Neuron (in vitro differentiated cells): ENCODE measurements at regions not wholly inside any gene's neighbourhood (a gene's known extent, or its start where the extent isn't known, plus 50 kb on each side); places are given as distances from the start of the nearest gene placed in this dataset.

Experiments
- H2AFZ ChIP-seq: one replicate; pipeline ENCODE4 v1.6.1; 2013; ENCODE audit warnings: low read depth, mild to moderate bottlenecking, inconsistent platforms, low read length, moderate library complexity
- H3K27me3 ChIP-seq: one replicate; pipeline ENCODE4 v1.6.1; 2013; ENCODE audit warnings: low read length; ENCODE audit not compliant: insufficient read depth
- H3K36me3 ChIP-seq: one replicate; pipeline ENCODE4 v1.6.1; 2013; ENCODE audit warnings: low read length; ENCODE audit not compliant: insufficient read depth
- H3K4me1 ChIP-seq: one replicate; pipeline ENCODE4 v1.6.1; 2013; ENCODE audit warnings: low read length; ENCODE audit not compliant: insufficient read depth
- H3K4me3 ChIP-seq: 2 replicates; pipeline ENCODE4 v1.5.1; 2013; ENCODE audit warnings: mild to moderate bottlenecking, low read length, moderate library complexity
- H3K9me3 ChIP-seq: one replicate; pipeline ENCODE4 v1.6.1; 2013; ENCODE audit warnings: low read length

GRCh38 chr15:46569781-46570180, 935.0 kb downstream of the SQOR start:
- Histone ChIP-seq H3K9me3 (no peaks in the 10 kb centered on the region), H3K36me3 (no peaks in the 10 kb centered on the region), H3K4me1 (no peaks in the 10 kb centered on the region), H3K27me3 (no peaks in the 10 kb centered on the region), H3K4me3 (no peak overlapping the region), H2AFZ (no peak overlapping the region)

- no peaks in the 10 kb centered on the region for H3K27me3 ChIP-seq
- no peak overlapping the region for H2AFZ ChIP-seq
- H3K4me1 ChIP-seq = no peaks in the 10 kb centered on the region
- H3K4me3 ChIP-seq = no peak overlapping the region
- no peaks in the 10 kb centered on the region for H3K36me3 ChIP-seq
- no peaks in the 10 kb centered on the region for H3K9me3 ChIP-seq
Observed at GRCh38 chr15:46576646-46577395, 942.0 kb downstream of the SQOR start.

GRCh38 chr15:46577767-46578166, 942.9 kb downstream of the SQOR start:
- Histone ChIP-seq H2AFZ (no peak overlapping the region), H3K9me3 (no peaks in the 10 kb centered on the region), H3K4me3 (no peak overlapping the region), H3K27me3 (no peaks in the 10 kb centered on the region), H3K4me1 (no peaks in the 10 kb centered on the region), H3K36me3 (no peaks in the 10 kb centered on the region)

GRCh38 chr15:46580487-46580886, 945.7 kb downstream of the SQOR start:
- H3K27me3 ChIP-seq = no peaks in the 10 kb centered on the region
- H3K4me3 ChIP-seq = no peak overlapping the region
- no peak overlapping the region for H2AFZ ChIP-seq
- no peaks in the 10 kb centered on the region for H3K9me3 ChIP-seq
- H3K36me3 ChIP-seq = no peaks in the 10 kb centered on the region
- no peaks in the 10 kb centered on the region for H3K4me1 ChIP-seq

- H3K4me1 ChIP-seq = no peaks in the 10 kb centered on the region
- no peaks in the 10 kb centered on the region for H3K27me3 ChIP-seq
- H3K4me3 ChIP-seq = no peak overlapping the region
- no peaks in the 10 kb centered on the region for H3K9me3 ChIP-seq
- no peaks in the 10 kb centered on the region for H3K36me3 ChIP-seq
- no peak overlapping the region for H2AFZ ChIP-seq
Observed at GRCh38 chr15:46580924-46581323, 946.1 kb downstream of the SQOR start.

- Histone ChIP-seq H2AFZ (peak overlapping the region; percentile 51), H3K36me3 (no peaks in the 10 kb centered on the region), H3K9me3 (no peaks in the 10 kb centered on the region), H3K4me1 (peaks cover 4% of the 10 kb centered on the region), H3K4me3 (no peak overlapping the region), H3K27me3 (no peaks in the 10 kb centered on the region)
Observed at GRCh38 chr15:46589088-46589487, 954.3 kb downstream of the SQOR start.

GRCh38 chr15:46591462-46591861, 956.6 kb downstream of the SQOR start:
- Histone ChIP-seq H3K4me3 (no peak overlapping the region), H2AFZ (no peak overlapping the region), H3K27me3 (no peaks in the 10 kb centered on the region), H3K9me3 (no peaks in the 10 kb centered on the region), H3K36me3 (no peaks in the 10 kb centered on the region), H3K4me1 (peaks cover 4% of the 10 kb centered on the region)

- H2AFZ ChIP-seq = no peak overlapping the region
- H3K4me1 ChIP-seq = no peaks in the 10 kb centered on the region
- no peaks in the 10 kb centered on the region for H3K9me3 ChIP-seq
- H3K4me3 ChIP-seq = no peak overlapping the region
- no peaks in the 10 kb centered on the region for H3K36me3 ChIP-seq
- H3K27me3 ChIP-seq = no peaks in the 10 kb centered on the region
Observed at GRCh38 chr15:46595016-46595415, 960.2 kb downstream of the SQOR start.

GRCh38 chr15:46607077-46607476, 972.2 kb downstream of the SQOR start:
- H2AFZ ChIP-seq = no peak overlapping the region
- H3K36me3 ChIP-seq = no peaks in the 10 kb centered on the region
- no peaks in the 10 kb centered on the region for H3K4me1 ChIP-seq
- no peaks in the 10 kb centered on the region for H3K9me3 ChIP-seq
- no peak overlapping the region for H3K4me3 ChIP-seq
- H3K27me3 ChIP-seq = no peaks in the 10 kb centered on the region

GRCh38 chr15:46616033-46616432, 981.2 kb downstream of the SQOR start:
- Histone ChIP-seq H3K36me3 (no peaks in the 10 kb centered on the region), H3K9me3 (no peaks in the 10 kb centered on the region), H3K4me3 (no peak overlapping the region), H2AFZ (no peak overlapping the region), H3K4me1 (no peaks in the 10 kb centered on the region), H3K27me3 (no peaks in the 10 kb centered on the region)

- Histone ChIP-seq H3K4me1 (no peaks in the 10 kb centered on the region), H3K36me3 (no peaks in the 10 kb centered on the region), H3K4me3 (no peak overlapping the region), H2AFZ (no peak overlapping the region), H3K9me3 (no peaks in the 10 kb centered on the region), H3K27me3 (no peaks in the 10 kb centered on the region)
Observed at GRCh38 chr15:46617507-46617906, 982.7 kb downstream of the SQOR start.

GRCh38 chr15:46618984-46619383, 984.2 kb downstream of the SQOR start:
- H3K36me3 ChIP-seq = no peaks in the 10 kb centered on the region
- H3K27me3 ChIP-seq = no peaks in the 10 kb centered on the region
- no peaks in the 10 kb centered on the region for H3K9me3 ChIP-seq
- H3K4me3 ChIP-seq = no peak overlapping the region
- H3K4me1 ChIP-seq = no peaks in the 10 kb centered on the region
- no peak overlapping the region for H2AFZ ChIP-seq

GRCh38 chr15:46620392-46621013, 985.7 kb downstream of the SQOR start:
- no peaks in the 10 kb centered on the region for H3K27me3 ChIP-seq
- no peaks in the 10 kb centered on the region for H3K36me3 ChIP-seq
- no peak overlapping the region for H3K4me3 ChIP-seq
- no peaks in the 10 kb centered on the region for H3K4me1 ChIP-seq
- no peak overlapping the region for H2AFZ ChIP-seq
- H3K9me3 ChIP-seq = no peaks in the 10 kb centered on the region

GRCh38 chr15:46622851-46623250, 988.0 kb downstream of the SQOR start:
- no peaks in the 10 kb centered on the region for H3K4me1 ChIP-seq
- no peak overlapping the region for H3K4me3 ChIP-seq
- no peak overlapping the region for H2AFZ ChIP-seq
- H3K36me3 ChIP-seq = no peaks in the 10 kb centered on the region
- no peaks in the 10 kb centered on the region for H3K9me3 ChIP-seq
- H3K27me3 ChIP-seq = no peaks in the 10 kb centered on the region
